A549 (cell line): ENCODE measurements at regions not wholly inside any gene's neighbourhood (a gene's known extent, or its start where the extent isn't known, plus 50 kb on each side); places are given as distances from the start of the nearest gene placed in this dataset.

ENCODE experiments used
- ATAC-seq, 2 experiments: fragments of 200-7000 bp in 1 of 2; fragments of >200 bp in 1 of 2; cut with Nextera tagmentation in 1 of 2; cut with Tn5 transposase in 1 of 2; 3 replicates each; pipeline versions ENCODE4 v1.8.0 to v1.9.1; 2018 to 2020; ENCODE audit warnings: mild to moderate bottlenecking in 1 of 2, moderate library complexity in 1 of 2
- CTCF ChIA-PET: fragments of 300-600 bp; sonication (Branson Sonifier 250); formaldehyde crosslinking; extraction: SDS; loops from one replicate; lab custom pipeline; 2021; ENCODE audit warnings: antibody characterized with exemption, inconsistent platforms; lab: Yijun Ruan, JAX
- POLR2A ChIA-PET: fragments of 350-600 bp; formaldehyde crosslinking; extraction: SDS; loops from one replicate; lab custom pipeline; 2021; ENCODE audit warnings: antibody characterized with exemption, inconsistent platforms; lab: Yijun Ruan, JAX
- DNase-seq, 2 experiments: peaks; one replicate each; pipeline versions ENCODE4 v3.0.0 to v3.0.0-alpha.2; 2011 to 2016; ENCODE audit warnings: low read depth in 1 of 2, low spot score in 1 of 2
- FAIRE-seq: peaks from 2 replicates; lab custom pipeline; 2011; peaks lifted over from hg19 to GRCh38; lab: Jason Lieb, UNC
- H3K27ac ChIP-seq, 2 experiments: fragments of >200 bp; sonication (Bioruptor Twin); formaldehyde crosslinking; 3 replicates each; pipeline ENCODE4 v1.5.1; 2016 to 2017
- H3K4me1 ChIP-seq: fragments of >200 bp; sonication (Bioruptor Twin); formaldehyde crosslinking; 3 replicates; pipeline ENCODE4 v1.6.1; 2016
- H3K4me2 ChIP-seq: fragments of >200 bp; sonication (Bioruptor Twin); formaldehyde crosslinking; 3 replicates; pipeline ENCODE4 v1.6.1; 2016
- H3K4me3 ChIP-seq: fragments of >200 bp; sonication (Bioruptor Twin); formaldehyde crosslinking; 3 replicates; pipeline ENCODE4 v1.5.1; 2016
- H3K9me3 ChIP-seq: fragments of >200 bp; sonication (Bioruptor Twin); formaldehyde crosslinking; 3 replicates; pipeline ENCODE4 v1.6.1; 2016
- CBX8 ChIP-seq: fragments of 200-600 bp; sonication (generic); IDR thresholded peaks from 2 replicates; pipeline ENCODE4 v1.6.1; 2016
- CEBPB ChIP-seq, 2 experiments: fragments of >200 bp in 1 of 2; sonication (Bioruptor Twin) in 1 of 2; formaldehyde crosslinking in 1 of 2; IDR thresholded peaks; 2 replicates each; pipeline ENCODE4 v1.6.1; 2012 to 2016
- EHF ChIP-seq: fragments of 250-450 bp; sonication (Bioruptor Pico); IDR thresholded peaks from 2 replicates; pipeline ENCODE4 v1.5.0; 2020; ENCODE audit warnings: mild to moderate bottlenecking
- EHMT2 ChIP-seq: fragments of 200-600 bp; sonication (generic); IDR thresholded peaks from 2 replicates; pipeline ENCODE4 v1.6.1; 2016; ENCODE audit warnings: antibody characterized with exemption, low read depth, mild to moderate bottlenecking, moderate library complexity
- EP300 ChIP-seq, 2 experiments: fragments of >200 bp; sonication (Bioruptor Twin); formaldehyde crosslinking; IDR thresholded peaks; 2 replicates in 1 of 2; 3 replicates in 1 of 2; pipeline ENCODE4 v1.6.1; 2016 to 2017
- ESRRA ChIP-seq: fragments of 150-350 bp; IDR thresholded peaks from 2 replicates; pipeline ENCODE4 v1.6.1; 2014; ENCODE audit warnings: mild to moderate bottlenecking, low read length, borderline replicate concordance
- GATA3 ChIP-seq: IDR thresholded peaks from 2 replicates; pipeline ENCODE4 v1.6.1; 2012; ENCODE audit warnings: borderline replicate concordance
- HEYL ChIP-seq: fragments of 250-450 bp; sonication (Bioruptor Pico); IDR thresholded peaks from 2 replicates; pipeline ENCODE4 v1.8.0; 2021; ENCODE audit warnings: mild to moderate bottlenecking, moderate library complexity
- HOXA7 ChIP-seq: fragments of 250-450 bp; sonication (Bioruptor Pico); IDR thresholded peaks from 2 replicates; pipeline ENCODE4 v1.5.0; 2020; ENCODE audit warnings: mild to moderate bottlenecking, moderate library complexity
- HOXB5 ChIP-seq: fragments of 250-450 bp; sonication (Bioruptor Pico); IDR thresholded peaks from 2 replicates; pipeline ENCODE4 v1.5.0; 2020; ENCODE audit warnings: mild to moderate bottlenecking, moderate library complexity
- MAFK ChIP-seq: fragments of 450-650 bp; IDR thresholded peaks from 2 replicates; pipeline ENCODE4 v1.6.1; 2014; ENCODE audit not compliant: partially characterized antibody
- MAX ChIP-seq: IDR thresholded peaks from 2 replicates; pipeline ENCODE4 v1.6.1; 2012
- MAZ ChIP-seq: fragments of 150-350 bp; IDR thresholded peaks from 2 replicates; pipeline ENCODE4 v1.6.1; 2014; ENCODE audit warnings: antibody characterized with exemption, low read depth, low read length, borderline replicate concordance
- NPAS2 ChIP-seq: fragments of 250-450 bp; sonication (Bioruptor Pico); IDR thresholded peaks from 2 replicates; pipeline ENCODE4 v1.8.0; 2022; ENCODE audit warnings: mild to moderate bottlenecking, moderate library complexity, borderline replicate concordance
- PHF8 ChIP-seq: fragments of 200-600 bp; sonication (generic); IDR thresholded peaks from 2 replicates; pipeline ENCODE4 v1.6.1; 2016; ENCODE audit warnings: low read depth, mild to moderate bottlenecking, antibody characterized with exemption, moderate library complexity, borderline replicate concordance
- POLR2A ChIP-seq: IDR thresholded peaks from 2 replicates; pipeline ENCODE4 v1.6.1; 2012; ENCODE audit warnings: mild to moderate bottlenecking, low read length
- RAD21 ChIP-seq, 2 experiments: fragments of >200 bp in 1 of 2; sonication (Bioruptor Twin) in 1 of 2; formaldehyde crosslinking in 1 of 2; IDR thresholded peaks in 1 of 2; conservative IDR thresholded peaks in 1 of 2; 2 replicates in 1 of 2; 3 replicates in 1 of 2; pipeline ENCODE4 v1.6.1; 2012 to 2018; ENCODE audit warnings: inconsistent platforms in 1 of 2
- RCOR1 ChIP-seq: fragments of 150-350 bp; IDR thresholded peaks from 2 replicates; pipeline ENCODE4 v1.6.1; 2014; ENCODE audit warnings: antibody characterized with exemption, low read length, low read depth
- REST ChIP-seq: fragments of 200-600 bp; sonication (generic); IDR thresholded peaks from 2 replicates; pipeline ENCODE4 v1.6.1; 2016; ENCODE audit warnings: antibody characterized with exemption, mild to moderate bottlenecking, moderate library complexity
- SREBF2 ChIP-seq: fragments of 450-650 bp; IDR thresholded peaks from 2 replicates; pipeline ENCODE4 v1.6.1; 2014; ENCODE audit warnings: mild to moderate bottlenecking, moderate library complexity
- WGBS: methylation state at CpG from one replicate; pipeline ENCODE4 v1.1.6; 2017; ENCODE audit errors: missing lambda C conversion rate; 5-methylcytosine and 5-hydroxymethylcytosine counted together

GRCh38 chr10:58017719-58018367, 249.9 kb downstream of the IPMK start (continued):
- TF ChIP-seq MAX (peak; percentile 49; the same call in 1 of the 2 replicates), GATA3 (peak; percentile 78; the same call in 1 of the 2 replicates), RAD21 (conservative IDR thresholded peaks at IDR 0.05 in 1 of 2, IDR thresholded peaks at IDR 0.05 in 1 of 2) (peak; percentile 22 to 38; a peak in 4 of 5 replicates), RCOR1 (no peak), MAFK (peak; percentile 9)

- no peak for FAIRE-seq
- peaks cover 17% of the 10 kb centered on the region for H3K4me1 ChIP-seq
- ATAC-seq: no peak
- peak overlapping the region; percentile 34 to 83; a peak in 5 of 6 replicates for H3K27ac ChIP-seq
- no peak for TF ChIP-seq HOXA7
- no peak for TF ChIP-seq MAZ
- no peak for TF ChIP-seq RCOR1
- no peak for TF ChIP-seq ESRRA
- no peak for TF ChIP-seq NPAS2 (CRISPR knock-in tag)
- no peak for TF ChIP-seq EP300 (IDR thresholded peaks at IDR 0.05)
- no peak for TF ChIP-seq CBX8
- CTCF ChIA-PET: no interaction called here
- POLR2A ChIA-PET: no interaction called here
- peaks cover 8% of the 10 kb centered on the region; the same call in 2 of the 3 replicates for H3K9me3 ChIP-seq
- no peak overlapping the region for H3K4me3 ChIP-seq
- H3K4me2 ChIP-seq: no peak overlapping the region
- WGBS: 93% methylated on average over 1 of the region's 1 CpG
- no peak for DNase-seq
Observed at GRCh38 chr10:58016614-58017013, 251.1 kb downstream of the IPMK start.

- Histone ChIP-seq H3K4me3 (no peak overlapping the region), H3K27ac (no peak overlapping the region), H3K4me2 (no peak overlapping the region), H3K9me3 (no peaks in the 10 kb centered on the region), H3K4me1 (peaks cover 17% of the 10 kb centered on the region)
- TF ChIP-seq SREBF2: no peak
- no peak for TF ChIP-seq EHF (CRISPR knock-in tag)
- no peak for TF ChIP-seq CBX8
- no peak for TF ChIP-seq HOXB5
- no peak for TF ChIP-seq POLR2A
- TF ChIP-seq PHF8: no peak
- TF ChIP-seq CEBPB (IDR thresholded peaks at IDR 0.05): no peak
- TF ChIP-seq REST: no peak
- ATAC-seq: no peak
- no peak for DNase-seq
- ChIA-PET CTCF (interaction anchor here (0.6 to 1.0 kb wide), 2 partner anchors 31 to 51 kb away, joined by 3 read pairs; no protein-coding TSS in a partner anchor), POLR2A (no interaction called here)
- FAIRE-seq: no peak
- WGBS: 67% methylated on average over 1 of the region's 1 CpG
Observed at GRCh38 chr10:58014436-58014835, 253.3 kb downstream of the IPMK start.

- Histone ChIP-seq H3K4me3 (no peak overlapping the region), H3K4me2 (no peak overlapping the region), H3K9me3 (no peaks in the 10 kb centered on the region), H3K4me1 (peaks cover 15% of the 10 kb centered on the region), H3K27ac (no peak overlapping the region)
- FAIRE-seq: no peak
- WGBS: 85% methylated on average over 4 of the region's 4 CpGs
- CTCF ChIA-PET: interaction anchor here (0.6 to 1.0 kb wide), 2 partner anchors 32 to 52 kb away, joined by 3 read pairs; no protein-coding TSS in a partner anchor
- TF ChIP-seq EP300 (IDR thresholded peaks at IDR 0.05) (no peak), HEYL (CRISPR knock-in tag) (no peak), EHMT2 (no peak), RAD21 (conservative IDR thresholded peaks at IDR 0.05 in 1 of 2, IDR thresholded peaks at IDR 0.05 in 1 of 2) (no peak), CBX8 (no peak), POLR2A (no peak), MAX (no peak), EHF (CRISPR knock-in tag) (no peak)
- TF ChIP-seq, all 56 proteins: peak for 0
- ATAC-seq (no peak), DNase-seq (no peak)
- POLR2A ChIA-PET: no interaction called here
Observed at GRCh38 chr10:58013406-58013805, 254.3 kb downstream of the IPMK start.
